Activated naive CD8-positive, alpha-beta T cell treated with anti-CD3 and anti-CD28 coated beads, Interleukin-2, amount 50 U/mL, for 24 hours (primary cell): ENCODE measurements at regions not wholly inside any gene's neighbourhood (a gene's known extent, or its start where the extent isn't known, plus 50 kb on each side); places are given as distances from the start of the nearest gene placed in this dataset.

Source experiments
- ATAC-seq: fragments of 150-1000 bp; cut with Tn5 transposase; one replicate; pipeline ENCODE4 v1.10.0; 2021
- DNase-seq: peaks from one replicate; pipeline ENCODE4 v3.0.0; 2021
- H3K27ac Mint-ChIP-seq: one replicate; pipeline ENCODE4 v1.8.0; 2021; ENCODE audit warnings: mild to moderate bottlenecking, mixed read lengths
- H3K27me3 Mint-ChIP-seq: one replicate; pipeline ENCODE4 v1.8.0; 2021; ENCODE audit warnings: mixed read lengths
- H3K36me3 Mint-ChIP-seq: one replicate; pipeline ENCODE4 v1.8.0; 2021; ENCODE audit warnings: low read depth, mixed read lengths
- H3K4me1 Mint-ChIP-seq: one replicate; pipeline ENCODE4 v1.8.0; 2021; ENCODE audit warnings: mixed read lengths
- H3K4me3 Mint-ChIP-seq: one replicate; pipeline ENCODE4 v1.8.0; 2021; ENCODE audit warnings: mild to moderate bottlenecking, moderate library complexity, mixed read lengths
- H3K9me3 Mint-ChIP-seq: one replicate; pipeline ENCODE4 v1.8.0; 2021; ENCODE audit warnings: mixed read lengths

- Mint-ChIP-seq H3K27me3 (no peaks in the 10 kb centered on the region), H3K4me1 (peaks cover 22% of the 10 kb centered on the region), H3K27ac (no peak overlapping the region), H3K9me3 (no peaks in the 10 kb centered on the region), H3K4me3 (no peak overlapping the region), H3K36me3 (no peaks in the 10 kb centered on the region)
- DNase-seq (no peak), ATAC-seq (no peak)
Measured at GRCh38 chr3:153250446-153250845, 88.4 kb downstream of the RAP2B start.

GRCh38 chr3:153252963-153253362 is 90.9 kb downstream of the RAP2B start:
- DNase-seq, result no peak
- Mint-ChIP-seq H3K4me3 (no peak overlapping the region), H3K36me3 (no peaks in the 10 kb centered on the region), H3K27me3 (no peaks in the 10 kb centered on the region), H3K9me3 (no peaks in the 10 kb centered on the region), H3K27ac (no peak overlapping the region), H3K4me1 (peaks cover 15% of the 10 kb centered on the region)
- ATAC-seq, result no peak

- Mint-ChIP-seq H3K27ac (no peak overlapping the region), H3K4me3 (no peak overlapping the region), H3K27me3 (no peaks in the 10 kb centered on the region), H3K9me3 (no peaks in the 10 kb centered on the region), H3K4me1 (peaks cover 8% of the 10 kb centered on the region), H3K36me3 (no peaks in the 10 kb centered on the region)
- DNase-seq (no peak), ATAC-seq (no peak)
Measured at GRCh38 chr3:153254361-153254760, 92.3 kb downstream of the RAP2B start.

GRCh38 chr3:153257673-153258351 is 95.8 kb downstream of the RAP2B start:
- no peaks in the 10 kb centered on the region for H3K27me3 Mint-ChIP-seq
- no peak overlapping the region for H3K27ac Mint-ChIP-seq
- H3K9me3 Mint-ChIP-seq, result no peaks in the 10 kb centered on the region
- H3K4me1 Mint-ChIP-seq, result peaks cover 4% of the 10 kb centered on the region
- H3K36me3 Mint-ChIP-seq, result no peaks in the 10 kb centered on the region
- no peak overlapping the region for H3K4me3 Mint-ChIP-seq
- DNase-seq (no peak), ATAC-seq (no peak)

GRCh38 chr3:153259956-153260355 is 97.9 kb downstream of the RAP2B start:
- H3K4me3 Mint-ChIP-seq, result no peak overlapping the region
- no peaks in the 10 kb centered on the region for H3K27me3 Mint-ChIP-seq
- DNase-seq (no peak), ATAC-seq (no peak)
- H3K4me1 Mint-ChIP-seq, result peaks cover 4% of the 10 kb centered on the region
- H3K36me3 Mint-ChIP-seq, result no peaks in the 10 kb centered on the region
- H3K9me3 Mint-ChIP-seq, result peaks cover 10% of the 10 kb centered on the region
- H3K27ac Mint-ChIP-seq, result no peak overlapping the region

GRCh38 chr3:153260681-153261080 is 98.7 kb downstream of the RAP2B start:
- H3K27me3 Mint-ChIP-seq, result no peaks in the 10 kb centered on the region
- H3K4me1 Mint-ChIP-seq, result peaks cover 4% of the 10 kb centered on the region
- DNase-seq (no peak), ATAC-seq (no peak)
- no peak overlapping the region for H3K27ac Mint-ChIP-seq
- H3K9me3 Mint-ChIP-seq, result peaks cover 10% of the 10 kb centered on the region
- no peaks in the 10 kb centered on the region for H3K36me3 Mint-ChIP-seq
- H3K4me3 Mint-ChIP-seq, result no peak overlapping the region

GRCh38 chr3:153266619-153267018 is 104.6 kb downstream of the RAP2B start:
- H3K9me3 Mint-ChIP-seq, result peaks cover 13% of the 10 kb centered on the region
- H3K27me3 Mint-ChIP-seq, result no peaks in the 10 kb centered on the region
- no peaks in the 10 kb centered on the region for H3K36me3 Mint-ChIP-seq
- no peak for DNase-seq
- no peak for ATAC-seq
- H3K4me1 Mint-ChIP-seq, result no peaks in the 10 kb centered on the region
- H3K27ac Mint-ChIP-seq, result no peak overlapping the region
- H3K4me3 Mint-ChIP-seq, result no peak overlapping the region

GRCh38 chr3:153268564-153269279 is 106.7 kb downstream of the RAP2B start:
- no peaks in the 10 kb centered on the region for H3K36me3 Mint-ChIP-seq
- peaks cover 12% of the 10 kb centered on the region for H3K9me3 Mint-ChIP-seq
- no peaks in the 10 kb centered on the region for H3K27me3 Mint-ChIP-seq
- no peak overlapping the region for H3K4me3 Mint-ChIP-seq
- H3K4me1 Mint-ChIP-seq, result peaks cover 3% of the 10 kb centered on the region
- DNase-seq (no peak), ATAC-seq (no peak)
- no peak overlapping the region for H3K27ac Mint-ChIP-seq

GRCh38 chr3:153269730-153270129 is 107.7 kb downstream of the RAP2B start:
- Mint-ChIP-seq H3K27me3 (no peaks in the 10 kb centered on the region), H3K4me1 (peaks cover 3% of the 10 kb centered on the region), H3K4me3 (no peak overlapping the region), H3K36me3 (no peaks in the 10 kb centered on the region), H3K27ac (no peak overlapping the region), H3K9me3 (peaks cover 5% of the 10 kb centered on the region)
- DNase-seq (no peak), ATAC-seq (no peak)

- H3K4me3 Mint-ChIP-seq, result no peak overlapping the region
- H3K27me3 Mint-ChIP-seq, result no peaks in the 10 kb centered on the region
- no peak for DNase-seq
- ATAC-seq, result no peak
- no peaks in the 10 kb centered on the region for H3K36me3 Mint-ChIP-seq
- no peak overlapping the region for H3K27ac Mint-ChIP-seq
- no peaks in the 10 kb centered on the region for H3K9me3 Mint-ChIP-seq
- peaks cover 3% of the 10 kb centered on the region for H3K4me1 Mint-ChIP-seq
Measured at GRCh38 chr3:153273217-153273616, 111.2 kb downstream of the RAP2B start.

GRCh38 chr3:153273767-153274435 is 111.9 kb downstream of the RAP2B start:
- no peak for DNase-seq
- no peak overlapping the region for H3K4me3 Mint-ChIP-seq
- peaks cover 3% of the 10 kb centered on the region for H3K4me1 Mint-ChIP-seq
- H3K36me3 Mint-ChIP-seq, result no peaks in the 10 kb centered on the region
- H3K27ac Mint-ChIP-seq, result no peak overlapping the region
- H3K9me3 Mint-ChIP-seq, result no peaks in the 10 kb centered on the region
- no peak for ATAC-seq
- H3K27me3 Mint-ChIP-seq, result no peaks in the 10 kb centered on the region

- DNase-seq, result no peak
- H3K27ac Mint-ChIP-seq, result no peak overlapping the region
- H3K4me1 Mint-ChIP-seq, result peaks cover 3% of the 10 kb centered on the region
- H3K9me3 Mint-ChIP-seq, result no peaks in the 10 kb centered on the region
- H3K27me3 Mint-ChIP-seq, result no peaks in the 10 kb centered on the region
- H3K36me3 Mint-ChIP-seq, result no peaks in the 10 kb centered on the region
- H3K4me3 Mint-ChIP-seq, result no peak overlapping the region
- ATAC-seq, result no peak
Measured at GRCh38 chr3:153274561-153274960, 112.5 kb downstream of the RAP2B start.

GRCh38 chr3:153275514-153275913 is 113.5 kb downstream of the RAP2B start:
- Mint-ChIP-seq H3K4me3 (no peak overlapping the region), H3K4me1 (peaks cover 3% of the 10 kb centered on the region), H3K9me3 (no peaks in the 10 kb centered on the region), H3K36me3 (no peaks in the 10 kb centered on the region), H3K27ac (no peak overlapping the region), H3K27me3 (no peaks in the 10 kb centered on the region)
- DNase-seq (no peak), ATAC-seq (no peak)

- Mint-ChIP-seq H3K36me3 (no peaks in the 10 kb centered on the region), H3K27me3 (no peaks in the 10 kb centered on the region), H3K4me1 (peaks cover 3% of the 10 kb centered on the region), H3K27ac (no peak overlapping the region), H3K9me3 (no peaks in the 10 kb centered on the region), H3K4me3 (no peak overlapping the region)
- no peak for ATAC-seq
- DNase-seq, result no peak
Measured at GRCh38 chr3:153277029-153277428, 115.0 kb downstream of the RAP2B start.
